ENCODE measurements at regions not wholly inside any gene's neighbourhood (a gene's known extent, or its start where the extent isn't known, plus 50 kb on each side); places are given as distances from the start of the nearest gene placed in this dataset.

GRCh38 chr14:81849714-81850113, 316.1 kb upstream of the SEL1L start:
- no peak for DNase-seq

GRCh38 chr14:81855007-81855406, 321.4 kb upstream of the SEL1L start:
- DNase-seq: no peak

GRCh38 chr14:81859046-81859445, 325.4 kb upstream of the SEL1L start:
- DNase-seq: no peak

- no peak for DNase-seq
These were observed 334.5 kb upstream of the SEL1L start for GRCh38 chr14:81868172-81868571.

GRCh38 chr14:81871706-81872105, 338.1 kb upstream of the SEL1L start:
- no peak for DNase-seq

- no peak for DNase-seq
These were observed 350.7 kb upstream of the SEL1L start for GRCh38 chr14:81884382-81884781.

- no peak for DNase-seq
These were observed 352.9 kb upstream of the SEL1L start for GRCh38 chr14:81886588-81886987.

GRCh38 chr14:81889529-81889928, 355.9 kb upstream of the SEL1L start:
- DNase-seq: no peak

GRCh38 chr14:81890020-81890419, 356.4 kb upstream of the SEL1L start:
- DNase-seq: no peak

GRCh38 chr14:81903477-81903876, 369.8 kb upstream of the SEL1L start:
- DNase-seq: no peak

- no peak for DNase-seq
These were observed 393.4 kb upstream of the SEL1L start for GRCh38 chr14:81927070-81927469.

GRCh38 chr14:81931828-81932227, 398.2 kb upstream of the SEL1L start:
- DNase-seq: no peak

- DNase-seq: no peak
These were observed 402.7 kb upstream of the SEL1L start for GRCh38 chr14:81936348-81936747.

GRCh38 chr14:81936902-81937301, 403.2 kb upstream of the SEL1L start:
- DNase-seq: no peak

GRCh38 chr14:81938341-81938740, 404.7 kb upstream of the SEL1L start:
- DNase-seq: no peak

GRCh38 chr14:81940651-81941050, 407.0 kb upstream of the SEL1L start:
- no peak for DNase-seq

GRCh38 chr14:81942071-81942470, 408.4 kb upstream of the SEL1L start:
- DNase-seq: no peak

GRCh38 chr14:81946375-81946774, 412.7 kb upstream of the SEL1L start:
- DNase-seq: no peak

GRCh38 chr14:81946834-81947798, 413.5 kb upstream of the SEL1L start:
- DNase-seq: no peak

- no peak for DNase-seq
These were observed 419.3 kb upstream of the SEL1L start for GRCh38 chr14:81952917-81953316.

- DNase-seq: no peak
These were observed 419.8 kb upstream of the SEL1L start for GRCh38 chr14:81953419-81953818.

- DNase-seq: no peak
These were observed 421.5 kb upstream of the SEL1L start for GRCh38 chr14:81955123-81955522.

GRCh38 chr14:81960781-81961180, 427.1 kb upstream of the SEL1L start:
- DNase-seq: no peak

- DNase-seq: no peak
These were observed 430.2 kb upstream of the SEL1L start for GRCh38 chr14:81963846-81964245.

- DNase-seq: no peak
These were observed 436.7 kb upstream of the SEL1L start for GRCh38 chr14:81970307-81970706.

All from activated gamma-delta T cell (primary cell).